Liver (tissue), 8 donors: ENCODE measurements at regions not wholly inside any gene's neighbourhood (a gene's known extent, or its start where the extent isn't known, plus 50 kb on each side); places are given as distances from the start of the nearest gene placed in this dataset.

Experiments
- DNase-seq: peaks from one replicate; pipeline ENCODE4 v3.0.0-alpha.2; 2017; ENCODE audit warnings: low spot score
- H3K27ac ChIP-seq, 2 donors: one replicate each; pipeline ENCODE4 v1.7.0; 2013; ENCODE audit warnings: inconsistent platforms in 2 of 2, low read length in 2 of 2, control low read depth in 1 of 2, low read depth in 1 of 2, mild to moderate bottlenecking in 1 of 2
- H3K27me3 ChIP-seq, 4 donors: one replicate each; pipeline versions ENCODE4 v1.6.1 to v1.7.0; 2013; ENCODE audit warnings: low read length in 3 of 4, inconsistent platforms in 1 of 4, mild to moderate bottlenecking in 1 of 4, moderate library complexity in 1 of 4; ENCODE audit not compliant: control insufficient read depth in 4 of 4, insufficient read depth in 4 of 4
- H3K36me3 ChIP-seq, 4 donors: one replicate each; pipeline versions ENCODE4 v1.6.1 to v1.7.0; 2013; ENCODE audit warnings: low read length in 3 of 4, mild to moderate bottlenecking in 3 of 4, low read depth in 1 of 4, moderate library complexity in 1 of 4; ENCODE audit not compliant: control insufficient read depth in 4 of 4, insufficient read depth in 3 of 4
- H3K4me1 ChIP-seq, 4 donors: one replicate each; pipeline versions ENCODE4 v1.6.1 to v1.7.0; 2013; ENCODE audit warnings: low read length in 3 of 4, mild to moderate bottlenecking in 3 of 4, moderate library complexity in 1 of 4; ENCODE audit not compliant: control insufficient read depth in 4 of 4, insufficient read depth in 4 of 4
- H3K4me3 ChIP-seq, 3 donors: one replicate each; pipeline versions ENCODE4 v1.6.1 to v1.7.0; 2013; ENCODE audit warnings: low read length in 3 of 3, control low read depth in 1 of 3, low read depth in 1 of 3, mild to moderate bottlenecking in 1 of 3
- H3K9ac ChIP-seq, 2 donors: one replicate each; pipeline ENCODE4 v1.7.0; 2013; ENCODE audit warnings: low read length in 2 of 2, mild to moderate bottlenecking in 2 of 2, moderate library complexity in 2 of 2, control low read depth in 1 of 2, low read depth in 1 of 2
- H3K9me3 ChIP-seq, 4 donors: one replicate each; pipeline versions ENCODE4 v1.6.1 to v1.7.0; 2013; ENCODE audit warnings: low read length in 3 of 4; ENCODE audit not compliant: control insufficient read depth in 4 of 4
- ATF3 ChIP-seq: IDR thresholded peaks from 2 replicates; pipeline ENCODE4 v1.6.1; 2016; ENCODE audit warnings: antibody characterized with exemption
- CTCF ChIP-seq: fragments of 150-350 bp; IDR thresholded peaks from 2 replicates; pipeline ENCODE4 v1.5.1; 2017; ENCODE audit warnings: improper control_type of control experiment, low read depth, low read length; ENCODE audit not compliant: missing input control
- EGR1 ChIP-seq, 2 donors: IDR thresholded peaks; 2 replicates each; pipeline ENCODE4 v1.6.1; 2016 to 2018; ENCODE audit warnings: antibody characterized with exemption in 2 of 2, low read depth in 2 of 2
- FOXA1 ChIP-seq: IDR thresholded peaks from 2 replicates; pipeline ENCODE4 v1.6.1; 2016; ENCODE audit warnings: antibody characterized with exemption
- HNF4A ChIP-seq, 2 donors: conservative IDR thresholded peaks; 2 replicates each; pipeline ENCODE4 v1.6.1; 2016; ENCODE audit warnings: antibody characterized with exemption in 2 of 2, mild to moderate bottlenecking in 2 of 2
- HNF4G ChIP-seq: IDR thresholded peaks from 2 replicates; pipeline ENCODE4 v1.6.1; 2016; ENCODE audit warnings: antibody characterized with exemption
- JUND ChIP-seq, 2 donors: IDR thresholded peaks; 2 replicates each; pipeline ENCODE4 v1.6.1; 2016; ENCODE audit warnings: antibody characterized with exemption in 2 of 2
- NR2F2 ChIP-seq: IDR thresholded peaks from 2 replicates; pipeline ENCODE4 v1.6.1; 2016; ENCODE audit warnings: antibody characterized with exemption
- RAD21 ChIP-seq, 2 donors: IDR thresholded peaks; 2 replicates each; pipeline ENCODE4 v1.6.1; 2016; ENCODE audit warnings: antibody characterized with exemption in 2 of 2, mild to moderate bottlenecking in 2 of 2
- RXRA ChIP-seq, 2 donors: IDR thresholded peaks; 2 replicates each; pipeline ENCODE4 v1.6.1; 2017 to 2018; ENCODE audit warnings: antibody characterized with exemption in 2 of 2, mild to moderate bottlenecking in 1 of 2
- SP1 ChIP-seq: IDR thresholded peaks from 2 replicates; pipeline ENCODE4 v1.6.1; 2018; ENCODE audit warnings: antibody characterized with exemption, mild to moderate bottlenecking
- TAF1 ChIP-seq: conservative IDR thresholded peaks from 2 replicates; pipeline ENCODE4 v1.6.1; 2016; ENCODE audit warnings: antibody characterized with exemption, mild to moderate bottlenecking
- YY1 ChIP-seq: IDR thresholded peaks from 2 replicates; pipeline ENCODE4 v1.6.1; 2016; ENCODE audit warnings: antibody characterized with exemption, mild to moderate bottlenecking
- WGBS: extraction: QIAGEN DNeasy Blood & Tissue Kit; methylation state at CpG from one replicate; pipeline ENCODE4 v1.1.7; 2013; 5-methylcytosine and 5-hydroxymethylcytosine counted together
- TF ChIP-seq, protein P1 (sequence below): IDR thresholded peaks from 2 replicates; pipeline ENCODE4 v1.6.1; 2016; ENCODE audit warnings: antibody characterized with exemption
- TF ChIP-seq, protein P2 (sequence below): IDR thresholded peaks from 2 replicates; pipeline ENCODE4 v1.6.1; 2016; ENCODE audit warnings: antibody characterized with exemption, mild to moderate bottlenecking
- TF ChIP-seq, protein P3 (sequence below): IDR thresholded peaks from 2 replicates; pipeline ENCODE4 v1.6.1; 2016; ENCODE audit warnings: antibody characterized with exemption
- donor health status: healthy.
- donor health status: healthy.
- donor health status: healthy.
- donor health status: healthy.
- donor health status: healthy.

DNA sequence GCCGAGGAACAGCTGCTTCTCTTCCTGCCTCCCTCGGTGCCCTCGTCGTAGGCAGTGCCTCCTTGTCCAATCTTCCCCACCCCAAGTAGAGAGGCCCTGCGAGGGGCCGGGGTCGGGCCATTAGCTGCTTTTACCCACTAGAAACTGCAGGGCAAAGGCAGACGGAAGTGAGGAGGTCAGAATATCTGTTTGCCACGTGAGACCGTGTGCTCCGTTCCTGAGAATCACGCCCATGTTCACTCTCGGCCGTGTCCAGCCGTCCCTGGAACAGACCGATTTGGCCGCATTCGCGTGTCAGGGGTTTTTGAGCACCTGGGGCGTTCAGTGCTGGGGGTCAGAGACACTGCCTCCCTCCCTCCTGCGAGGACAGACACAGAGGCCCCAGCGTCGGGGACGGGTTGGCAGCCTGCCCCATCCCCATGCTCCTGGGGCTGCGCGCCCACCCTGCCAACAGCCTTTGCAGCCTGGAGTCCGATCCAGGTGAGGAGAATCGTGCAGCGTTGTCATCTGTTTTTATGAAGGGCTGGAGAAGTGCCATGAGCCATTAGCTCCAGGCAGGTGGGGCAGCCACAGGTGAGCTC, 982.2 kb downstream of the BRD1 start:
- Histone ChIP-seq H3K4me1 (no peaks in the 10 kb centered on the region), H3K9me3 (no peaks in the 10 kb centered on the region), H3K36me3 (no peaks in the 10 kb centered on the region), H3K9ac (no peak overlapping the region), H3K27ac (no peak overlapping the region), H3K4me3 (no peak overlapping the region), H3K27me3 (peaks cover 0 to 2% (median 0%) of the 10 kb centered on the region in 4 donors)
- WGBS, result 87% methylated on average over 29 of the region's 29 CpGs
- TF ChIP-seq YY1 (no peak), NR2F2 (no peak), EGR1 (IDR thresholded peaks at IDR 0.05; ENCODE audit: low read depth in 2 of 2) (no peak), FOXA1 (no peak), JUND (IDR thresholded peaks at IDR 0.05) (no peak), HNF4G (no peak), CTCF (no peak), RXRA (IDR thresholded peaks at IDR 0.05) (no peak), ATF3 (no peak), TAF1 (no peak), SP1 (no peak)
- TF ChIP-seq, protein P1, sequence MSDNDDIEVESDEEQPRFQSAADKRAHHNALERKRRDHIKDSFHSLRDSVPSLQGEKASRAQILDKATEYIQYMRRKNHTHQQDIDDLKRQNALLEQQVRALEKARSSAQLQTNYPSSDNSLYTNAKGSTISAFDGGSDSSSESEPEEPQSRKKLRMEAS, result no peak
- TF ChIP-seq, protein P2, sequence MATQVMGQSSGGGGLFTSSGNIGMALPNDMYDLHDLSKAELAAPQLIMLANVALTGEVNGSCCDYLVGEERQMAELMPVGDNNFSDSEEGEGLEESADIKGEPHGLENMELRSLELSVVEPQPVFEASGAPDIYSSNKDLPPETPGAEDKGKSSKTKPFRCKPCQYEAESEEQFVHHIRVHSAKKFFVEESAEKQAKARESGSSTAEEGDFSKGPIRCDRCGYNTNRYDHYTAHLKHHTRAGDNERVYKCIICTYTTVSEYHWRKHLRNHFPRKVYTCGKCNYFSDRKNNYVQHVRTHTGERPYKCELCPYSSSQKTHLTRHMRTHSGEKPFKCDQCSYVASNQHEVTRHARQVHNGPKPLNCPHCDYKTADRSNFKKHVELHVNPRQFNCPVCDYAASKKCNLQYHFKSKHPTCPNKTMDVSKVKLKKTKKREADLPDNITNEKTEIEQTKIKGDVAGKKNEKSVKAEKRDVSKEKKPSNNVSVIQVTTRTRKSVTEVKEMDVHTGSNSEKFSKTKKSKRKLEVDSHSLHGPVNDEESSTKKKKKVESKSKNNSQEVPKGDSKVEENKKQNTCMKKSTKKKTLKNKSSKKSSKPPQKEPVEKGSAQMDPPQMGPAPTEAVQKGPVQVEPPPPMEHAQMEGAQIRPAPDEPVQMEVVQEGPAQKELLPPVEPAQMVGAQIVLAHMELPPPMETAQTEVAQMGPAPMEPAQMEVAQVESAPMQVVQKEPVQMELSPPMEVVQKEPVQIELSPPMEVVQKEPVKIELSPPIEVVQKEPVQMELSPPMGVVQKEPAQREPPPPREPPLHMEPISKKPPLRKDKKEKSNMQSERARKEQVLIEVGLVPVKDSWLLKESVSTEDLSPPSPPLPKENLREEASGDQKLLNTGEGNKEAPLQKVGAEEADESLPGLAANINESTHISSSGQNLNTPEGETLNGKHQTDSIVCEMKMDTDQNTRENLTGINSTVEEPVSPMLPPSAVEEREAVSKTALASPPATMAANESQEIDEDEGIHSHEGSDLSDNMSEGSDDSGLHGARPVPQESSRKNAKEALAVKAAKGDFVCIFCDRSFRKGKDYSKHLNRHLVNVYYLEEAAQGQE, result no peak
- no peak for DNase-seq

DNA sequence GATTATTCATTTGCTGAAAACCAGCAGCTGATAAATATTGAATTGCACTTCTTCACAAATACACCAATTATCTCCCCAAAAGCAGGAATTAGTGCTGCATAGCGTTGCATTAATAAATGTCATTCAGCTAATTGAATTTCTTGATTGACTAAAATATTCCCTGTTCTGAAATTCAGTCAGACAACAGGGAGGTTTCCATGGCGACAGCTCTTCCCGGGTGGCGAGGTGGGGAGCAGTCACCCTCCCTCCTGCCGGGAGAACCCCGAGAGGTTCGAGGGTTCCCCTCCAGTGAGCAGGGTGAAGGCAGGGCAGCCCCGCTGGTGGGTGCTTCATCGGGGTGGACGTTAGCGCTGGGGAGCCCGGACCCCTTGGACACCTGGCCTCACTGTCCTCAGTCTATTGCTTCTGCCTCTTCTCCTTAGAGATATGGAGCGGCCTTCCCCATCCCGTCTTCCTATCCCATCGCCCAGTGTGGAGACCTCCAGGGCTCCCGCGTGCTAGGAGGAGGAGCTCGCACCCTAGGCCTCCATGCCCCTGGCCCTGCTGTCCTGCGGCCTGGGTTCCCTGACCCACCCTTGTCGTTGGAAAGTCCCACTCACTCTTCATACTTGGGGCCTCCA, 983.5 kb downstream of the BRD1 start:
- no peak overlapping the region for H3K9ac ChIP-seq
- no peak for DNase-seq
- H3K4me3 ChIP-seq, result no peak overlapping the region
- H3K36me3 ChIP-seq, result no peaks in the 10 kb centered on the region
- H3K9me3 ChIP-seq, result no peaks in the 10 kb centered on the region
- H3K27me3 ChIP-seq, result peaks cover 0 to 2% (median 0%) of the 10 kb centered on the region in 4 donors
- H3K4me1 ChIP-seq, result no peaks in the 10 kb centered on the region
- no peak for TF ChIP-seq CTCF
- no peak for TF ChIP-seq HNF4A (conservative IDR thresholded peaks at IDR 0.05)
- TF ChIP-seq, protein P1, result no peak
- no peak for TF ChIP-seq ATF3
- no peak for TF ChIP-seq RAD21 (IDR thresholded peaks at IDR 0.05)
- no peak for TF ChIP-seq NR2F2
- TF ChIP-seq, protein P3, sequence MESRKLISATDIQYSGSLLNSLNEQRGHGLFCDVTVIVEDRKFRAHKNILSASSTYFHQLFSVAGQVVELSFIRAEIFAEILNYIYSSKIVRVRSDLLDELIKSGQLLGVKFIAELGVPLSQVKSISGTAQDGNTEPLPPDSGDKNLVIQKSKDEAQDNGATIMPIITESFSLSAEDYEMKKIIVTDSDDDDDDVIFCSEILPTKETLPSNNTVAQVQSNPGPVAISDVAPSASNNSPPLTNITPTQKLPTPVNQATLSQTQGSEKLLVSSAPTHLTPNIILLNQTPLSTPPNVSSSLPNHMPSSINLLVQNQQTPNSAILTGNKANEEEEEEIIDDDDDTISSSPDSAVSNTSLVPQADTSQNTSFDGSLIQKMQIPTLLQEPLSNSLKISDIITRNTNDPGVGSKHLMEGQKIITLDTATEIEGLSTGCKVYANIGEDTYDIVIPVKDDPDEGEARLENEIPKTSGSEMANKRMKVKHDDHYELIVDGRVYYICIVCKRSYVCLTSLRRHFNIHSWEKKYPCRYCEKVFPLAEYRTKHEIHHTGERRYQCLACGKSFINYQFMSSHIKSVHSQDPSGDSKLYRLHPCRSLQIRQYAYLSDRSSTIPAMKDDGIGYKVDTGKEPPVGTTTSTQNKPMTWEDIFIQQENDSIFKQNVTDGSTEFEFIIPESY, result no peak
- no peak for TF ChIP-seq EGR1 (IDR thresholded peaks at IDR 0.05; ENCODE audit: low read depth in 2 of 2)
- TF ChIP-seq JUND (IDR thresholded peaks at IDR 0.05), result no peak
- TF ChIP-seq HNF4G, result no peak
- no peak for TF ChIP-seq SP1
- no peak for TF ChIP-seq YY1
- TF ChIP-seq FOXA1, result no peak
- 84% methylated on average over 20 of the region's 20 CpGs for WGBS
- H3K27ac ChIP-seq, result no peak overlapping the region
